ENCODE measurements at regions not wholly inside any gene's neighbourhood (a gene's known extent, or its start where the extent isn't known, plus 50 kb on each side); places are given as distances from the start of the nearest gene placed in this dataset.

DNA sequence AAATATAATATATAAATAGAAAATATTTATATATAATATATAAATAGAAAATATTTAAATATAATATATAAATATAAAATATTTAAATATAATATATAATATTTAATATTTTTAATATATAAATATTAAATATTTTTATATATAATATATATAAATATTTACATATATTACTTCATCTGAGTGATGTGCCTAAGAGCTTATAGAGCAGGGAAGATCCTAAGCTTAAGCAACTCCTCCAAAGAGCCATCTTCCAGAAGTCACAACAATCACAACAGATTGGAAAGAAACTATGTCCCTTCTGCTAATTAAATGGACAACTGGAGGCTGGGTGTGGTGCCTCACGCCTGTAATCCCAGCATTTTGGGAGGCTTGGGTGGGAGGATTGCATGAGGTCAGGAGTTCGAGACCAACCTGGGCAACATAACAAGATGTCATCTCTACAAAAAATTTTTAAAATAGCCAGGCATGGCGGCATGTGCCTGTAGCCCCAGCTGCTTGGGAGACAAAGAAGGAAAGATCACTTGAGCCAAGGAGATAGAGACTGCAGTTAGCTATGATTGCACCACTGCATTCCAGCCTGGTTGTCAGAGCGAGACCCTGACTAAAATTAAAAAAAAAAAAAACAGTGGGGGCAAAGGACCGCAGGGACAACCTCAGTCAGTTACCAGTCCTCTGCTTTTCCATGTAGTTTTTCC lies 198.7 kb downstream of the SKIDA1 start:
- TF ChIP-seq MAX (IDR thresholded peaks at IDR 0.05) (no peak), FOXM1 (IDR thresholded peaks at IDR 0.05; ENCODE audit: borderline replicate concordance, low read depth) (no peak), NFIC (IDR thresholded peaks at IDR 0.05) (no peak), CEBPB (IDR thresholded peaks at IDR 0.05) (no peak), TCF12 (IDR thresholded peaks at IDR 0.05; ENCODE audit: low read depth) (no peak)

GRCh38 chr10:21318540-21319167 lies 206.8 kb downstream of the SKIDA1 start:
- TF ChIP-seq RAD21 (IDR thresholded peaks at IDR 0.05; ENCODE audit: low read depth) (no peak), ZBTB7A (IDR thresholded peaks at IDR 0.05; ENCODE audit: low read depth) (no peak), EGR1 (IDR thresholded peaks at IDR 0.05) (no peak), YY1 (IDR thresholded peaks at IDR 0.05; ENCODE audit: low read depth) (no peak), EP300 (IDR thresholded peaks at IDR 0.05; ENCODE audit: borderline replicate concordance) (no peak), NFIC (IDR thresholded peaks at IDR 0.05) (peak; percentile 70)
- TF ChIP-seq, protein P1, sequence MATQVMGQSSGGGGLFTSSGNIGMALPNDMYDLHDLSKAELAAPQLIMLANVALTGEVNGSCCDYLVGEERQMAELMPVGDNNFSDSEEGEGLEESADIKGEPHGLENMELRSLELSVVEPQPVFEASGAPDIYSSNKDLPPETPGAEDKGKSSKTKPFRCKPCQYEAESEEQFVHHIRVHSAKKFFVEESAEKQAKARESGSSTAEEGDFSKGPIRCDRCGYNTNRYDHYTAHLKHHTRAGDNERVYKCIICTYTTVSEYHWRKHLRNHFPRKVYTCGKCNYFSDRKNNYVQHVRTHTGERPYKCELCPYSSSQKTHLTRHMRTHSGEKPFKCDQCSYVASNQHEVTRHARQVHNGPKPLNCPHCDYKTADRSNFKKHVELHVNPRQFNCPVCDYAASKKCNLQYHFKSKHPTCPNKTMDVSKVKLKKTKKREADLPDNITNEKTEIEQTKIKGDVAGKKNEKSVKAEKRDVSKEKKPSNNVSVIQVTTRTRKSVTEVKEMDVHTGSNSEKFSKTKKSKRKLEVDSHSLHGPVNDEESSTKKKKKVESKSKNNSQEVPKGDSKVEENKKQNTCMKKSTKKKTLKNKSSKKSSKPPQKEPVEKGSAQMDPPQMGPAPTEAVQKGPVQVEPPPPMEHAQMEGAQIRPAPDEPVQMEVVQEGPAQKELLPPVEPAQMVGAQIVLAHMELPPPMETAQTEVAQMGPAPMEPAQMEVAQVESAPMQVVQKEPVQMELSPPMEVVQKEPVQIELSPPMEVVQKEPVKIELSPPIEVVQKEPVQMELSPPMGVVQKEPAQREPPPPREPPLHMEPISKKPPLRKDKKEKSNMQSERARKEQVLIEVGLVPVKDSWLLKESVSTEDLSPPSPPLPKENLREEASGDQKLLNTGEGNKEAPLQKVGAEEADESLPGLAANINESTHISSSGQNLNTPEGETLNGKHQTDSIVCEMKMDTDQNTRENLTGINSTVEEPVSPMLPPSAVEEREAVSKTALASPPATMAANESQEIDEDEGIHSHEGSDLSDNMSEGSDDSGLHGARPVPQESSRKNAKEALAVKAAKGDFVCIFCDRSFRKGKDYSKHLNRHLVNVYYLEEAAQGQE (IDR thresholded peaks at IDR 0.05; ENCODE audit: low read depth) = no peak
- TF ChIP-seq, protein P2, sequence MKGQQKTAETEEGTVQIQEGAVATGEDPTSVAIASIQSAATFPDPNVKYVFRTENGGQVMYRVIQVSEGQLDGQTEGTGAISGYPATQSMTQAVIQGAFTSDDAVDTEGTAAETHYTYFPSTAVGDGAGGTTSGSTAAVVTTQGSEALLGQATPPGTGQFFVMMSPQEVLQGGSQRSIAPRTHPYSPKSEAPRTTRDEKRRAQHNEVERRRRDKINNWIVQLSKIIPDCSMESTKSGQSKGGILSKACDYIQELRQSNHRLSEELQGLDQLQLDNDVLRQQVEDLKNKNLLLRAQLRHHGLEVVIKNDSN (IDR thresholded peaks at IDR 0.05) = no peak

GRCh38 chr10:21317902-21318301 lies 207.6 kb downstream of the SKIDA1 start:
- TF ChIP-seq CREB1 (IDR thresholded peaks at IDR 0.05; ENCODE audit: low read depth) (no peak), NFIC (IDR thresholded peaks at IDR 0.05) (no peak), MAX (IDR thresholded peaks at IDR 0.05) (no peak), TEAD4 (IDR thresholded peaks at IDR 0.05) (no peak), EP300 (IDR thresholded peaks at IDR 0.05; ENCODE audit: borderline replicate concordance) (no peak), ZBTB7A (IDR thresholded peaks at IDR 0.05; ENCODE audit: low read depth) (no peak), YY1 (IDR thresholded peaks at IDR 0.05; ENCODE audit: low read depth) (no peak), TCF12 (IDR thresholded peaks at IDR 0.05; ENCODE audit: low read depth) (no peak), TAF1 (IDR thresholded peaks at IDR 0.05; ENCODE audit: low read depth) (no peak)
- TF ChIP-seq, protein P1 (IDR thresholded peaks at IDR 0.05; ENCODE audit: low read depth) = no peak

- TF ChIP-seq EP300 (IDR thresholded peaks at IDR 0.05; ENCODE audit: borderline replicate concordance) (peak; percentile 93), YY1 (IDR thresholded peaks at IDR 0.05; ENCODE audit: low read depth) (peak; percentile 58; the same call in 1 of the 2 replicates), EGR1 (IDR thresholded peaks at IDR 0.05) (no peak), ZBTB7A (IDR thresholded peaks at IDR 0.05; ENCODE audit: low read depth) (0 out of 2 replicates have a peak, but pooled peaks have one; percentile 57), FOXM1 (IDR thresholded peaks at IDR 0.05; ENCODE audit: borderline replicate concordance, low read depth) (peak; percentile 82), TEAD4 (IDR thresholded peaks at IDR 0.05) (peak; percentile 95), CREB1 (IDR thresholded peaks at IDR 0.05; ENCODE audit: low read depth) (0 out of 2 replicates have a peak, but pooled peaks have one; percentile 36), TCF12 (IDR thresholded peaks at IDR 0.05; ENCODE audit: low read depth) (peak; percentile 86), NFIC (IDR thresholded peaks at IDR 0.05) (peak; percentile 98), RAD21 (IDR thresholded peaks at IDR 0.05; ENCODE audit: low read depth) (peak; percentile 29), CEBPB (IDR thresholded peaks at IDR 0.05) (peak; percentile 37; the same call in 1 of the 2 replicates), TAF1 (IDR thresholded peaks at IDR 0.05; ENCODE audit: low read depth) (peak; percentile 64; the same call in 1 of the 2 replicates), MAX (IDR thresholded peaks at IDR 0.05) (no peak; the same call in 1 of the 2 replicates)
- TF ChIP-seq, protein P2 (IDR thresholded peaks at IDR 0.05) = 0 out of 2 replicates have a peak, but pooled peaks have one; percentile 40
- TF ChIP-seq, protein P1 (IDR thresholded peaks at IDR 0.05; ENCODE audit: low read depth) = no peak
Observed at GRCh38 chr10:21315645-21316220, 209.7 kb downstream of the SKIDA1 start.

Measured in Ishikawa (cell line).